Anterior cingulate cortex (tissue), 58 donors: ENCODE measurements at regions not wholly inside any gene's neighbourhood (a gene's known extent, or its start where the extent isn't known, plus 50 kb on each side); places are given as distances from the start of the nearest gene placed in this dataset.
A peak's percentile ranks its signal among the peaks of the same experiment; 100 is the strongest.
"Not testable (repeated sequence)": the region's sequence is repeated elsewhere in the genome, so short reads cannot be mapped to it uniquely, and the experiment has no call there.

Experiments used
- DNase-seq, 58 donors: peaks; one replicate each; lab custom pipeline; 2025; lab: John Stamatoyannopoulos, UW

DNA sequence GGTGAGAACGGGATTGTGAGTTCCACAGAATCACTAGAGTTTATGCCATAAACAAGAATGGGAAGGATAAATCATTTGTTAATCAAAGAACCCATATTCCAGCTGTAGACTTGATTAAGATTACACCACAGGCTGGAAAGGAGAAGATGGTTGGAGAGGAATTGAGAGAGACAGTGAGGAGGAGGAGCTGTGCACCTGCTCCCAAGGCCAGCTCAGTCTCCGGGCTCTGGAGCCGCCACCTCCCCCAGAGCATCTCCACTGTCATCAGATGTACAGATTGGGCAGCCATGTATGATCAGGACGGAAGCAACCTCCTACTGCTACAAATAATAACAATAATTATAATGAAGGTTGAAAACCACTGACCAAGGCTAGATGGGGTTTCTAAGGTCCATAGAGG, 170.0 kb downstream of the MINAR1 start:
- no peak for DNase-seq

GRCh38 chr15:79602731-79603130, 170.6 kb downstream of the MINAR1 start:
- no peak for DNase-seq

GRCh38 chr15:79606831-79607355, 174.8 kb downstream of the MINAR1 start:
- no peak for DNase-seq

DNA sequence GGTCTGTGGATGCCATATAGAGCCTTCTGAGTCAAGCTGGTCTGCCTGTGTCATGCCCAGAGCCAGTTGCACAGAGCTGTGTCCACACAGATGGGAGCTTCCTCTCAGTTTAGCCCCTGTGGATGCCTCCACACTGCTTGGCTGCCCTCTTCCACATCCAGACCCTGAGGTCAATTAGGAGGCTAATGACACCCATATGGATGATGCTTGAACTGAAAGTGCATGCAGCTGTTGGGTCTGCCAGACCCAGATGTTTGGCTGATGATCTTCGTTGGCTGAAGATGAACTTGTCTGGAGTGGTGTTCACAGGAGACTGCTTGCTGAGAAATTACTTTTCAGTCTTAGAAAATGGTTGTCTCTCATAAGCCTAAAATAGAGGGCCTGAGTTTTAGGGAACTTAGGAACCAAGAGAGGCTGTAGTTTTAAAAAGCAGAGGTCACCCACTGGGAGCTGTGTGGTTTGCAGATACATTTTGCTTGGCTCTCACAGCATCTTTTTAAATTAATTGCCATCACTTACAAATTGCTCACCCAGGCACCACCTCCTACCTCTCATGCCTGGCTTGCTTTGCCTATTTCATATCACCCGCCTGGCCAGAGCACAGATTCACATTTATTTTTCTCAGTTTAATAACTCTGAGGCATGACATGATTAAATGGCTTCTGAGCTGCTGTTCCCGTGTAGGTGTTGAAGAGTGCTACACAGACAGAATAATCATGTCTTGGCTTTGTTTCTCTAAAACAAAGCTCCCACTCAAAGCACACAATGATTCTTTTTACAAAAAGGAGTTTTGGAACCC, 176.1 kb downstream of the MINAR1 start:
- DNase-seq: peak in 1 of 58 donors; percentile 21

DNA sequence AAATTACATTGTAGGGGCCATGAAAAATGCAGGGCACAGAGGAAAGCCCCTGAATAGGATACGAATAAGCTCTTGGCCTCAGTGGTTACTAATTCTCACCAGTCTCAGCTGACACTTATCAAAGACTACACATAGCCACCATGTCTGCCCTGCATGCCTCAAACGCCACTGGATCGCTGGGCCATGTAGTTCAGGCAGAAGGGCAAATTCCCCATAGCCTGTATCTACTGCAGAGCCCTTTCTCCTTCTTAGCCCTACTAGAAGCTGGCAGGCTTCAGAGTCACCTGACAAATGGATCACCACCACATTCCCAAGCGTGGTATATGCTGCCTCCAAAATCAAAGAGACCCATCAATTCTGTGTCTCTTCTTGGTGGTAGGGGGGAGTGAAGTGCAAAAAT, 177.4 kb downstream of the MINAR1 start:
- DNase-seq: no peak

- no peak for DNase-seq
Observed at GRCh38 chr15:79610021-79610420, 177.9 kb downstream of the MINAR1 start.

DNA sequence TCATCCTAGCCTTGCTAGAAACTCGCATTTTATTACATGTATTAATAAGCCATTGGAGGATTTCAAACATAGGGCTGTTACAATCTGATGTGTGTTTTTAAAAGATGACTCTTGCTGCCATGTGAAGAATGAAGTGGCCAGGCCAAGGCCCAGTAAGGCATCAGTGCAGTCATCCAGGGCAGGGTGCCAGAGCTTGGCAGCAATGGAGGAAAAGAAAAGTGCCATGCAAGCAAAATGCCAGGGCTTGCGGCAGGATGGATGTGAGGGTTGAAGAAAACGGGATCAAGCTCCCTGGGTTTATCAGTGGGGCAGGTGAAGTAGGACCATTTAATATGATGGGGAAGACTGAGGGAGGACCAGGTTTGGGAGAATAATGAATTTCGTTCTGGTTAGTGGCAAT, 183.6 kb downstream of the MINAR1 start:
- peak in 3 of 58 donors; percentile 0 to 8 (median 2) for DNase-seq

GRCh38 chr15:79617071-79617470, 184.9 kb downstream of the MINAR1 start:
- DNase-seq: no peak

GRCh38 chr15:79620112-79620857, 188.1 kb downstream of the MINAR1 start:
- DNase-seq: no peak

GRCh38 chr15:79621805-79622204, 189.7 kb downstream of the MINAR1 start:
- DNase-seq: not testable (repeated sequence)

- DNase-seq: no peak
Observed at GRCh38 chr15:79623488-79623887, 191.4 kb downstream of the MINAR1 start.

DNA sequence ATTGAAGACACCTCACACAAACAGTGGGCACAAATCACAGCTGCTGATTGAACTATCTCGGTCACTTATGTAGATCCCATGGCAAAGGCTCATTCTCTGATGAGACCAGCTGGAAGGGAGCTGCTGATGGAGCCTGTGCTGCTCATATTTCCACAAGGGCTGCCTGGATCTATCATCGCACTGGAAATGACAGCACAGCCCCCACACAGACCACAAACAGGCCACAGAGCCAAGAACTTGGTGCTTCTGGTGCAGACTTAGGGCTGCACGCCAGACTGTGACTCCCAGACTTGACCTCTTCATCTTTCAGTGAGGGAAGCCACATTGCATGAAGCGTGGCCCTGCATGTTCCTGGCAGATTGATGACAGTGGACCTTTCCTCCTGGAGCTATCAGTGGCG, 197.6 kb downstream of the MINAR1 start:
- no peak for DNase-seq

- DNase-seq: no peak
Observed at GRCh38 chr15:79632457-79632856, 200.3 kb downstream of the MINAR1 start.

DNA sequence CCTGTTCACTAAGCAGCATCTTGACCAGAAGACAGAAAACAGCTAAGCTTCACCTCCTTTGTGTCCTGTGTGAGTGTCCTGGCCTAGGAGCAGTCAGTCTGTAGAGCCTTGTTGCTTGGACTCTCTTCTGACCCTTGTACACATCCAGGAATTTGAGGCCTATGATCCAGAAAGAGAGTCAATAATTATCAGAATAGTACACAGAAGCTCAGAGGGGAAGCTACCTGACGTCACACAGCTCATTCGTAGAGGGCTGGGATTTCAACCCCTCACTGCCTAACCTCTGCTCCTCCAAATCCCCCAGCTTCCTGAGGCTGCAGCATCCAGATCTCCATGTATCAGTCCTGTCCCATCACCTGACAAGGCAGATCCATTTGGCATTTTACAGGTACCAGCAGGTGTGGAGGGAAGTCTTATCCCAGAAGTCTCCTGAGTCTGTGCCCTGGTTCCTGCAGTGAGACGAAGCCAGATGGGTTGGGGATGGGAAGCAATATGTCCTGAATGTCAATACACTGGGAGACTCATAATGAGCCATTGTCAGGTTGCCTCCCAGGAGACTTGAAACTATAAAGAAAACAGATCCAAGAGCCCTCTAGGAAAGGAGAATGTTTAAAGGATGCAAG, 203.1 kb downstream of the MINAR1 start:
- DNase-seq: no peak

DNA sequence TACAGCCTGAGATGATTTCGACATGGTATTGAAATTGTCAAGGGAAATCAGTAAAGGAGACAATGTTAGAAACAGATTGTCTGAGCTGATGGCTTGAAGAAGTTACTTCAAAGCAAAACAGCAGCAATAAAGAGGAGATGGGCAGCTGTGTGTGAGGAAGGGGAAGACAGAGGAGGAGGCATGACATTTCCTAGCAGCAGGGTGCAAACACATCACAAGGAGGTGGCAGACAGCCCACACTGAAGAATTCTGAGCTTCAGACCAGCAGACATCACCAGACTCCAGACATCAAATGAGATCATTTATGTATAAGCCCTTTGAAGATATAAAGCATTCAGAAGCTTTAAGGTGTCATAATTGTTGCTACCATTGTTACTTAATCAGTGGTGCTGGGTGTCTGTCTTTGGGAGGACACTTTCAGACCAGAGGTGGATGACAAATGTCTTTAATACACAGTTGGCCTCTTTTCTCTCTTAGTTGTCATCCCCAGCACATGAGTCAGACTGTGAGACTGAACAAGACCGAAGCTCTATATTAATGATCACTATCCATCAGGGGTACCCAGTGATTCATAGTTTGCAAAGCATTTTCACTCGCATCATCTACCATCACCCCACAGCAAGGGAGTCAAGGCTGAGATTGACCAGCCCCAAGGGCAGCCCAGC, 203.9 kb downstream of the MINAR1 start:
- DNase-seq: no peak

GRCh38 chr15:79640206-79640605, 208.1 kb downstream of the MINAR1 start:
- DNase-seq: no peak

- no peak for DNase-seq
Observed at GRCh38 chr15:79641841-79642240, 209.7 kb downstream of the MINAR1 start.

- no peak for DNase-seq
Observed at GRCh38 chr15:79643393-79643792, 211.3 kb downstream of the MINAR1 start.

DNA sequence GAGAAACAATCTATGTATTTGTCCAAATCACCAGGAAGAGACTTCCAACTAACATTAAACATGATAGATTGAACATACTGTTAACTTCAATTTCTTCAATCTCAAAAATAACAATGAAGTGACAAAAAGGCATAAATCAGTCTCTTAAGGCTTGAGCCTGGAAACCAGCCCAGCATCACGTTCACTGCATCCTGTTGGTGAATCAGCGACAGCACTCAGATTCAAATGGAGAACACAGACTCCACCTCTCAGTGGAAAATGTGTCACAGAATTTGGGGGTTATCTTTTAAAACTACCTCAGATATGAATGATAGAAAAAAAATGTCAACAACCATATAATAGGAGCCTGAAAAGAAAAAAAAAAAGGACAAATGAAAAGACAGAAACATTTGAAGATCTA, 212.0 kb downstream of the MINAR1 start:
- no peak for DNase-seq

GRCh38 chr15:79652972-79653371, 220.8 kb downstream of the MINAR1 start:
- DNase-seq: not testable (repeated sequence)

DNA sequence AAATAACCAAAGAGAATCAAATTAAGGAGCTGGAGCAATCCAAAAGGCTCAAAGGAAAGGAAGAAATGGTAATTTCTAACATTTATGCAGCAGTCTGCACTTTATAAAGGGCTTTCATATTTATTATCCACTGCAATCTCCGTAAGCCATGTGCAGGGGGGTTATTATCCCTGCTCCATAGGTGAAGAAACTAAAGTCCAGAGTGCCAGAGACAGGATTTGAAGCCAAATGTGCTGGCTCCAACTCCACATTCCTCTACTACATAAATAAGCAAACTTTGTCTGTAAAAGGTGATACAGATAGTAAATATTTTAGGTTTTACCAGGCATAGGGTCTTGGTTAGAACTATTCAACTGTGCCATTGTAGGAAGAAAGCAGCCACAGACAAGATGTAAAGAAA, 221.4 kb downstream of the MINAR1 start:
- no peak for DNase-seq
